ENCODE measurements at regions not wholly inside any gene's neighbourhood (a gene's known extent, or its start where the extent isn't known, plus 50 kb on each side); places are given as distances from the start of the nearest gene placed in this dataset.

DNA sequence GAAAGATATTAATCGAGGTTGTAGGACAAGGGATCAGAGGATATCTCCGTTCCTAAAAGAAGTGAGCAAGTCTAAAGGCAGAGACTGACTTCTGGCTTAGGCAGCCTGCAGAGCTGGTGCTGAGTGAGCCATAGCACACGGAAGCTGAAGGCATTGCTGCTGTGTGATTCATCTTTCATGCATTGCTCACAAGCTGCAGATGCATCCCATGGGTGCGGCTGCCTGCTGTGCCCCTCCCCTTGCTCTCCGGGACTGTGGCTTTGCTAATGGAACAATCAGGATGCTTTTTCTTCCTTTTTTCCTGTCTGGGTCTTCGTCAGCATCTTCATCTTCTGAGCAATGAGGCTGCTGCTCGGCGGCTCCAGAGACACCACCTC, 341.4 kb downstream of the DIRAS2 start (continued):
- TF ChIP-seq, protein P1, sequence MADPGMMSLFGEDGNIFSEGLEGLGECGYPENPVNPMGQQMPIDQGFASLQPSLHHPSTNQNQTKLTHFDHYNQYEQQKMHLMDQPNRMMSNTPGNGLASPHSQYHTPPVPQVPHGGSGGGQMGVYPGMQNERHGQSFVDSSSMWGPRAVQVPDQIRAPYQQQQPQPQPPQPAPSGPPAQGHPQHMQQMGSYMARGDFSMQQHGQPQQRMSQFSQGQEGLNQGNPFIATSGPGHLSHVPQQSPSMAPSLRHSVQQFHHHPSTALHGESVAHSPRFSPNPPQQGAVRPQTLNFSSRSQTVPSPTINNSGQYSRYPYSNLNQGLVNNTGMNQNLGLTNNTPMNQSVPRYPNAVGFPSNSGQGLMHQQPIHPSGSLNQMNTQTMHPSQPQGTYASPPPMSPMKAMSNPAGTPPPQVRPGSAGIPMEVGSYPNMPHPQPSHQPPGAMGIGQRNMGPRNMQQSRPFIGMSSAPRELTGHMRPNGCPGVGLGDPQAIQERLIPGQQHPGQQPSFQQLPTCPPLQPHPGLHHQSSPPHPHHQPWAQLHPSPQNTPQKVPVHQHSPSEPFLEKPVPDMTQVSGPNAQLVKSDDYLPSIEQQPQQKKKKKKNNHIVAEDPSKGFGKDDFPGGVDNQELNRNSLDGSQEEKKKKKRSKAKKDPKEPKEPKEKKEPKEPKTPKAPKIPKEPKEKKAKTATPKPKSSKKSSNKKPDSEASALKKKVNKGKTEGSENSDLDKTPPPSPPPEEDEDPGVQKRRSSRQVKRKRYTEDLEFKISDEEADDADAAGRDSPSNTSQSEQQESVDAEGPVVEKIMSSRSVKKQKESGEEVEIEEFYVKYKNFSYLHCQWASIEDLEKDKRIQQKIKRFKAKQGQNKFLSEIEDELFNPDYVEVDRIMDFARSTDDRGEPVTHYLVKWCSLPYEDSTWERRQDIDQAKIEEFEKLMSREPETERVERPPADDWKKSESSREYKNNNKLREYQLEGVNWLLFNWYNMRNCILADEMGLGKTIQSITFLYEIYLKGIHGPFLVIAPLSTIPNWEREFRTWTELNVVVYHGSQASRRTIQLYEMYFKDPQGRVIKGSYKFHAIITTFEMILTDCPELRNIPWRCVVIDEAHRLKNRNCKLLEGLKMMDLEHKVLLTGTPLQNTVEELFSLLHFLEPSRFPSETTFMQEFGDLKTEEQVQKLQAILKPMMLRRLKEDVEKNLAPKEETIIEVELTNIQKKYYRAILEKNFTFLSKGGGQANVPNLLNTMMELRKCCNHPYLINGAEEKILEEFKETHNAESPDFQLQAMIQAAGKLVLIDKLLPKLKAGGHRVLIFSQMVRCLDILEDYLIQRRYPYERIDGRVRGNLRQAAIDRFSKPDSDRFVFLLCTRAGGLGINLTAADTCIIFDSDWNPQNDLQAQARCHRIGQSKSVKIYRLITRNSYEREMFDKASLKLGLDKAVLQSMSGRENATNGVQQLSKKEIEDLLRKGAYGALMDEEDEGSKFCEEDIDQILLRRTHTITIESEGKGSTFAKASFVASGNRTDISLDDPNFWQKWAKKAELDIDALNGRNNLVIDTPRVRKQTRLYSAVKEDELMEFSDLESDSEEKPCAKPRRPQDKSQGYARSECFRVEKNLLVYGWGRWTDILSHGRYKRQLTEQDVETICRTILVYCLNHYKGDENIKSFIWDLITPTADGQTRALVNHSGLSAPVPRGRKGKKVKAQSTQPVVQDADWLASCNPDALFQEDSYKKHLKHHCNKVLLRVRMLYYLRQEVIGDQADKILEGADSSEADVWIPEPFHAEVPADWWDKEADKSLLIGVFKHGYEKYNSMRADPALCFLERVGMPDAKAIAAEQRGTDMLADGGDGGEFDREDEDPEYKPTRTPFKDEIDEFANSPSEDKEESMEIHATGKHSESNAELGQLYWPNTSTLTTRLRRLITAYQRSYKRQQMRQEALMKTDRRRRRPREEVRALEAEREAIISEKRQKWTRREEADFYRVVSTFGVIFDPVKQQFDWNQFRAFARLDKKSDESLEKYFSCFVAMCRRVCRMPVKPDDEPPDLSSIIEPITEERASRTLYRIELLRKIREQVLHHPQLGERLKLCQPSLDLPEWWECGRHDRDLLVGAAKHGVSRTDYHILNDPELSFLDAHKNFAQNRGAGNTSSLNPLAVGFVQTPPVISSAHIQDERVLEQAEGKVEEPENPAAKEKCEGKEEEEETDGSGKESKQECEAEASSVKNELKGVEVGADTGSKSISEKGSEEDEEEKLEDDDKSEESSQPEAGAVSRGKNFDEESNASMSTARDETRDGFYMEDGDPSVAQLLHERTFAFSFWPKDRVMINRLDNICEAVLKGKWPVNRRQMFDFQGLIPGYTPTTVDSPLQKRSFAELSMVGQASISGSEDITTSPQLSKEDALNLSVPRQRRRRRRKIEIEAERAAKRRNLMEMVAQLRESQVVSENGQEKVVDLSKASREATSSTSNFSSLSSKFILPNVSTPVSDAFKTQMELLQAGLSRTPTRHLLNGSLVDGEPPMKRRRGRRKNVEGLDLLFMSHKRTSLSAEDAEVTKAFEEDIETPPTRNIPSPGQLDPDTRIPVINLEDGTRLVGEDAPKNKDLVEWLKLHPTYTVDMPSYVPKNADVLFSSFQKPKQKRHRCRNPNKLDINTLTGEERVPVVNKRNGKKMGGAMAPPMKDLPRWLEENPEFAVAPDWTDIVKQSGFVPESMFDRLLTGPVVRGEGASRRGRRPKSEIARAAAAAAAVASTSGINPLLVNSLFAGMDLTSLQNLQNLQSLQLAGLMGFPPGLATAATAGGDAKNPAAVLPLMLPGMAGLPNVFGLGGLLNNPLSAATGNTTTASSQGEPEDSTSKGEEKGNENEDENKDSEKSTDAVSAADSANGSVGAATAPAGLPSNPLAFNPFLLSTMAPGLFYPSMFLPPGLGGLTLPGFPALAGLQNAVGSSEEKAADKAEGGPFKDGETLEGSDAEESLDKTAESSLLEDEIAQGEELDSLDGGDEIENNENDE (IDR thresholded peaks at IDR 0.05; ENCODE audit: insufficient replicate concordance, low read length) = no peak
- no peak for TF ChIP-seq EZH2 (IDR thresholded peaks at IDR 0.05; ENCODE audit: low read depth, low read length, severe bottlenecking)
- TF ChIP-seq TCF12 (IDR thresholded peaks at IDR 0.05; ENCODE audit: low read depth, low read length) = no peak
- no peak for TF ChIP-seq SIN3A (conservative IDR thresholded peaks at IDR 0.05 in 1 of 2, IDR thresholded peaks at IDR 0.05 in 1 of 2; ENCODE audit: low read depth in 1 of 2, low read length in 2 of 2)
- TF ChIP-seq CEBPB (IDR thresholded peaks at IDR 0.05; ENCODE audit: low read depth, low read length) = no peak

Measured in H1 (cell line).